H1 (cell line): ENCODE measurements at regions not wholly inside any gene's neighbourhood (a gene's known extent, or its start where the extent isn't known, plus 50 kb on each side); places are given as distances from the start of the nearest gene placed in this dataset.

ENCODE experiments used
- ATF3 ChIP-seq: IDR thresholded peaks from 2 replicates; pipeline ENCODE4 v1.6.1; 2011; ENCODE audit warnings: low read depth, mild to moderate bottlenecking, low read length; ENCODE audit not compliant: insufficient read depth
- BACH1 ChIP-seq: IDR thresholded peaks from 2 replicates; pipeline ENCODE4 v1.6.1; 2012; ENCODE audit warnings: low read length, improper control_type of control experiment
- CEBPB ChIP-seq: IDR thresholded peaks from 2 replicates; pipeline ENCODE4 v1.6.1; 2012; ENCODE audit warnings: low read depth, low read length
- CHD7 ChIP-seq: fragments of 300-600 bp; sonication (generic); IDR thresholded peaks from 2 replicates; pipeline ENCODE4 v1.7.1; 2012; ENCODE audit warnings: low read length, moderate library complexity, mild to moderate bottlenecking, inconsistent platforms; ENCODE audit not compliant: insufficient replicate concordance
- GTF2F1 ChIP-seq: IDR thresholded peaks from 2 replicates; pipeline ENCODE4 v1.6.1; 2012; ENCODE audit warnings: low read depth, low read length, improper control_type of control experiment, borderline replicate concordance
- KDM1A ChIP-seq: fragments of 200-600, 300-600 bp; sonication (generic); IDR thresholded peaks from 2 replicates; pipeline ENCODE4 v1.7.1; 2016; ENCODE audit warnings: mild to moderate bottlenecking, low read length, borderline replicate concordance
- MAX ChIP-seq: IDR thresholded peaks from 2 replicates; pipeline ENCODE4 v1.6.1; 2012; ENCODE audit warnings: inconsistent platforms
- RBBP5 ChIP-seq: IDR thresholded peaks from 2 replicates; pipeline ENCODE4 v1.7.1; 2012; ENCODE audit warnings: low read depth, mild to moderate bottlenecking, inconsistent platforms, low read length, moderate library complexity, borderline replicate concordance
- RNF2 ChIP-seq: fragments of 200-900, 300-1000 bp; sonication (generic); IDR thresholded peaks from 2 replicates; pipeline ENCODE4 v1.7.1; 2016; ENCODE audit warnings: borderline replicate concordance, low read depth, mild to moderate bottlenecking, antibody characterized with exemption, low read length; ENCODE audit not compliant: poor library complexity, severe bottlenecking; ENCODE audit errors: missing control alignments
- SIX5 ChIP-seq: IDR thresholded peaks from 2 replicates; pipeline ENCODE4 v1.6.1; 2011; ENCODE audit warnings: mild to moderate bottlenecking, low read depth, low read length
- SP4 ChIP-seq: IDR thresholded peaks from 2 replicates; pipeline ENCODE4 v1.6.1; 2012; ENCODE audit warnings: low read length, inconsistent platforms

- no peak for TF ChIP-seq CHD7
- TF ChIP-seq BACH1: no peak
- no peak for TF ChIP-seq GTF2F1
- no peak for TF ChIP-seq MAX
- no peak for TF ChIP-seq SIX5
- no peak for TF ChIP-seq ATF3
- TF ChIP-seq KDM1A: no peak
- TF ChIP-seq CEBPB: no peak
- TF ChIP-seq RNF2: no peak
- no peak for TF ChIP-seq RBBP5
- TF ChIP-seq SP4: no peak
Measured at GRCh38 chr1:88141499-88142074, 542.5 kb upstream of the PKN2 start (continued).
